ENCODE measurements at regions not wholly inside any gene's neighbourhood (a gene's known extent, or its start where the extent isn't known, plus 50 kb on each side); places are given as distances from the start of the nearest gene placed in this dataset.
"Not testable (repeated sequence)": the region's sequence is repeated elsewhere in the genome, so short reads cannot be mapped to it uniquely, and the experiment has no call there.

DNA sequence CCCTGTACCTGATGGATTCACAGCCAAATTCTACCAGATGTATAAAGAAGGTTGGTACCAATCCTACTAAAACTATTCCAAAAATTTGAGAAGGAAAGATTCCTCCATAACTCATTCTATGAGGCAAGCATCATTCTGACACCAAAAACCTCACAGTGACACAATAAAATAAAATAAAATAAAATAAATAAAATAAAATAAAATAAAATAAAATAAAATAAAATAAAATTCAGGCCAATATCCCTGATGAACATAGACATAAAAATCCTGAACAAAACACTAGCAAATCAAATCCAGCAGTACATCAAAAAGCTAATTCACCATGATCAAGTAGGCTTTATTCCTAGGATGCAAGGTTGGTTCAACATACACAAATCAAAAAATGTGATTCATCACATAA is 108.1 kb downstream of the PROX1 start:
- DNase-seq = not testable (repeated sequence)

GRCh38 chr1:214101246-214101645 is 113.5 kb downstream of the PROX1 start:
- no peak for DNase-seq

- DNase-seq = no peak
Measured at GRCh38 chr1:214101828-214102227, 114.1 kb downstream of the PROX1 start.

DNA sequence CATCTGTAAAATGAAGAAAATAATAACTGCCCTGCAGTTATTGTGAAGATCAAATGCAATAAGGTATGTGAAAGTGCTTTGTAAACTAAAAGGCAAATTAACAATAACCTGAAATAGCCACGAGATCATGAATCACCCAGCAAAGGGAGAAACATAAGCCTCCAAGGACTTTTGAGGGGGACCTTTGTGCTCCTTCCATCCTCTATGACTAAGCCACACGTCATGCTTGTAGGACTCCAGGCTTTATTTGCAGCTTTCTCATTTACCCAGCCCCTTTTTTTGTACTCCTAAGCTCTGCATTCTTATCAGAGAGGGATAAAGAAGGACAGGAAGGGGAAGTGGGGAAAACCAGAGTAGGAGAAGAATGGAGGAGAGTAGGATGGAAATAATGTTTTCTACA is 115.1 kb downstream of the PROX1 start:
- DNase-seq = no peak

- DNase-seq = no peak
Measured at GRCh38 chr1:214103778-214104177, 116.0 kb downstream of the PROX1 start.

- no peak for DNase-seq
Measured at GRCh38 chr1:214106375-214106774, 118.6 kb downstream of the PROX1 start.

GRCh38 chr1:214107322-214108096 is 119.7 kb downstream of the PROX1 start:
- no peak for DNase-seq

GRCh38 chr1:214108097-214108446 is 120.3 kb downstream of the PROX1 start:
- no peak for DNase-seq

GRCh38 chr1:214111796-214112195 is 124.0 kb downstream of the PROX1 start:
- DNase-seq = no peak

GRCh38 chr1:214116258-214116657 is 128.5 kb downstream of the PROX1 start:
- no peak for DNase-seq

DNA sequence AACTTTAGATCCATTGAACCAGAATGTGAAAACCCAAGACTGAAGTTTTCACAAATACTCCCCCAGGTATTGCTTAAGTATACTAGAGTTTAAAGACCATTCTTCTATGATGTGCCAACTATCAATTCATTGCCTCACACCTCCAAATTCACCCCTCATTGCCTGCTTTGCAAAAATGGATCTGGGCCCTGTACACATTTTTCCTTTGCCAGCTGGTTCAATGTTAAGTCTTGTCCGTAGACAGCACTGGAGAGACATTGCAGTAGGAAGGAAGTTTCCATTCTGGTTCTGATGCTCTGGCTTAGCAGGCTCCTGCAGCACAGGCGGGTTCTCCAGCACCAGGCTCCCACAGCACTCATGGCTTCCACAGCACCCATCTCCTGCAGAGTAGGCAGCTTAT is 130.0 kb downstream of the PROX1 start:
- no peak for DNase-seq

DNA sequence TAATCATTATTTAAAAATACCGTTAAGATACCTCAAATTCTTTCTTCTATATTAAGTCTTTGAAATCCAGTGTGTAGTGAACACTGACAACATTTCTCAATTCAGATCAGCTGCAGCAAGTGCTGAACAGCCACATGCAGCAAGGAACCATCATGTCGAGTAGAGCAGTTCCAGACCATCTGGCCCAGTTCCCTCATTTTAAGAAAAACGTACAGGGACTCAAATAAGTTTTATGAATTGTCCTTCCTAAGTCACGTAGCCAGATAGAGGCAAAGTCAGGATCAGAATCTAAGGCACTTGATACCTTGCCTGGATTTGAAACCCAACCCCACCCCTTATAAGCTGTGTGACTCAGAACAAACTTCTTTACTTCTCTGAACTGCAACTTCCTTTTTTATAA is 132.4 kb downstream of the PROX1 start:
- no peak for DNase-seq

DNA sequence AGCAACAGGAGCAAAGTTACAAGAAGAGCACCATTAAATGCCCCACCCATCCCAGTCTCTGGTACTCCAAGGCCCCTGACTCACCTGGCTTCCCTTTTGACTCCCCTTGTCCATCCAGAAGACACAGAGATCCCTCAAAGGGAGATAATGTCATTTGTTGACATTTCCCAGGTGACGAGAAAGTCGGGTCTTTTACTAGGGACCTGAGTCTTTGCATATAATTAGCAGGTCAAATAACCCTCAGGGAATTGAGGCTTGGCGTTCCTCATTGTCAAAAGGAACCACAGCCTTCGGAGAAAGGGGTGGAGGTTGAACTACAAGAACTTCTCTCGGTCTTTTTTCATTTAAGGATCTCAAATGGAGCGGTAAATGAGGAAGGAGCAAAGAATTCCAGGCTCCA is 133.2 kb downstream of the PROX1 start:
- DNase-seq = no peak

- no peak for DNase-seq
Measured at GRCh38 chr1:214122110-214122509, 134.3 kb downstream of the PROX1 start.

DNA sequence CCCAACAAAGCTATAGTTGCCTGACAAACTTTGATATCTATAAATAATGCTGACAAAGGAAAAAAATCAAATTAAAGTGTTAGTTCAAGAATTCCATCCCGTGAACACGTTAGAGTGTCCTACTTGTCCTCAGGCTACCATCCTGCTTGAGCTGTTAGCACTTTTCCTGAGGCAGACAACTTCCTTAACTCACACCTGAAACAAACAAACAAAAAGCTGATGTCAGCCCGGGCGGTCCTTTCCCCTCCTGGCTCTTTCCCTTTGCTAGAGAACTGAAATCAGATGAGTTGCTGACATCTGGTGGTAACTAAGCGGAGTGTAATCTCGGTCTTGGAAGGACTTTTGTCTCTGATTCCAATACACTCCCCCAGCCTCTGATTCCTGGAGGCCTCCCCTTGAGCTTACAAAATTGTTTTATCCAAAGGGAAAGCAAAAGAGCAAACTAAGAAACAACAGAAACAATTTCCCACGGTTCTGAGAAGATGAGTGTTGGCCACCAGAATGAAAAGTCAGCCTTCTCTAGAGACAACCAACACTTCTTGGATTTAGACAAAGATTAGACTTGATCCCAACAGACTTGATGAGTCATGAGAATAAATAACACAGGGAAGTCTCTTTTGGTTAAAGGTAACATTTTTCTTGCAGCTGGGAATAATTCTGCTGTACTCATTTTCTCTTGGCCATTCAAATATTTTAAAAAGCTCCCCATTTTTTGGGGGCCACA is 135.4 kb downstream of the PROX1 start:
- peak; percentile 91 for DNase-seq

DNA sequence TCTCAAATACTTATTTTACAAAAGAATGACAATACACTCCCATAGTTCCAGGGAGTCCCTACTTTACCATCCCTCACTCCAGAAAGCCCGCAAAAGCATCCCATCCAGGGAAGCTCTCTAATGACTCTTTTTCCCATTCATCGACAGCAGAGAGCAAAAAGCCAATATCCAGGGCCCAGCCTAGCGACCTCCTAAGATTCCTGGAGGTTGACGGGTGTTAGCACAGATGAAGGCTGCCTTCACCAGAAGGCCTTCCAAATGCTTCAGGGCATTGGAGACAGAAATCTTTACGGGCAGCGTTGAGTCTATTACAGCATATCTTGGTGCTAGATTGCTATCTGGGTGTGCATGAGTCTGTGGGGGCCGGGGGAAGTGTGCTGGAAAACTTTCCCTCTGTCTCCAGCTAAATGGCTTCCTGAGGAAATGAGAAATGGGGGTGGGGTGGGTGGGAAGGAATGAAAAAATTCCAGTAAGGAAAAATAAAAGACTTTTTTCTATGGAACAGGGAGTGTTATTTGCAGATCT is 136.6 kb downstream of the PROX1 start:
- no peak for DNase-seq

GRCh38 chr1:214124915-214125314 is 137.1 kb downstream of the PROX1 start:
- no peak for DNase-seq

- DNase-seq = no peak
Measured at GRCh38 chr1:214125819-214126218, 138.0 kb downstream of the PROX1 start.

DNA sequence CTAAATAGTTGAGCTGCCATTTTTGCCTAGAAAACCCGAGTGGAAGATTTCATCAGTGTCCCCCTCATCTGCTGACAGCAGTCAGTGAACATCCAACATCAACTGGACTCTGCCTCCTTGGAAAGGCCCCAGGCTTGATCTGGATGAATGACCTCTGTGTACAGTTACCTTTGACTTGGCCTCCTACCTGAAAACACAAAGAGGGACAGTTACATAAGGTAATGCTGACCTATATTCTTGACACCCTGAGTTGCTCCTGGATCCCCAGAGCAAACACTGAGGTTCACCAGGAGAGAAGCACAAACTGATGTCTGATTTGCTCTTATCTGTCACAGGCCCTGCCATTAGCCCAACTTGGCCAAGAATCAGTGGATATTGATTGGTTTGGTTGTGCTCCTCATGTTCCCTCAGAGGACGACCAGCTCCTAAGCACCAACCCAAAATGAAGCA is 138.9 kb downstream of the PROX1 start:
- no peak for DNase-seq

- DNase-seq = no peak
Measured at GRCh38 chr1:214127705-214128104, 139.9 kb downstream of the PROX1 start.

GRCh38 chr1:214135886-214136285 is 145.1 kb upstream of the SMYD2 start:
- no peak for DNase-seq

DNA sequence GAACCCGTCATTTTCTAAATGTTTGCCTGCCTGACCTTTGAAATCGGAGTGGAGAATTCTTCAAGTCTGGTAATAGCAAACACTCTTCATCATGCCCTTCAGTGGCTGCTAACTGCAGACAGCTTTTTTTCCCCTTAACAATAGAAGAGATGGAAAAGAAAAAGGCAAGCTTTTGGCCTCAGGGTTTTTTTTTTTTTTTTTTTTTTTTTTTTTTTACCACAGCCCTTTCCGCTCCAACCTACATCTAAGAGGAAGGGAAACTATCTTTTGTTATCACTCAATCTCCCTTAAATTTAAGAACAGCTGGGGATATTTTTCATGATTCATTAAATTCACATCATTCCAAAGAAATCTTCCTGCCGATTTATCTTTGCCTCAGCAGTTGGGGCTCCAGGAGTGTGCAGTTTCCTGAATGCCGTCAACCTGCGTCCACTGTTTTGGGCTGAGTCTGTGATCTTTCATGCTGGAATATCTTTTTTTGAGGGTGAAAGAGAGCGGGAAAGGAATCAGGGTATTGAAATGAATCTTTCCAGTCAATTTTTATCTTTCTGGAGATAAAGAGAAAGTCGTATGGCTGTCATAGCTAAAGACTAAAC is 144.5 kb upstream of the SMYD2 start:
- DNase-seq = no peak

DNA sequence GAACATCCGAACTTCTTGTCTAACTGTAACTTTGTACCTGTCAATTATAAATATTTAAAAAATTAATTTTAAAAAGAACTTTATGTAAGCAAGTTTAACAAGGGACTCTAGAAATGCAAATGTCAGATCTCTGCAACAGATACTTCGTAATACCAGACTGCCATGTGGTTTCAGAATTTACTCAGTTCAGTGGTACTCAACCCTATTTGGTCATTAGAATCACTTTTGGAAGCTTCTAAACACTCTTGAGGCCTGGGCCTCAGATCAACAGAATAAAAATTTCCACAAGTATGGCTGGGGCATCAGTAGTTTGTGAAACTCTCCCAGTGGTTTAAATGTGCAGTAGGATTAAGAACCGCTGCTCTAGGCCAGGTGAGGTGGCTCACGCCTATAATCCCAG is 139.5 kb upstream of the SMYD2 start:
- DNase-seq = no peak

All from NCI-H510A treated with DMSO at 0.1 percent for 48 hours (cell line).